ENCODE measurements at regions not wholly inside any gene's neighbourhood (a gene's known extent, or its start where the extent isn't known, plus 50 kb on each side); places are given as distances from the start of the nearest gene placed in this dataset.

GRCh38 chr5:174307656-174308271 is 262.3 kb downstream of the NSG2 start:
- H3K36me3 ChIP-seq (ENCODE audit: control insufficient read depth, insufficient read depth, low read length), result no peaks in the 10 kb centered on the region
- no peak overlapping the region for H3K27ac ChIP-seq (ENCODE audit: low read depth, low read length)
- Mint-ChIP-seq H3K36me3 (ENCODE audit: low read depth) (no peaks in the 10 kb centered on the region), H3K4me1 (peaks cover 14% of the 10 kb centered on the region), H3K4me3 (no peak overlapping the region), H3K27me3 (ENCODE audit: insufficient read depth) (peaks cover 11% of the 10 kb centered on the region), H3K9me3 (no peaks in the 10 kb centered on the region), H3K27ac (no peak overlapping the region)
- no peak overlapping the region for H3K4me3 ChIP-seq (ENCODE audit: low read length)
- peaks cover 5% of the 10 kb centered on the region for H3K4me1 ChIP-seq (ENCODE audit: control insufficient read depth, insufficient read depth, low read length)
- peak; percentile 30 for DNase-seq
- H3K9me3 ChIP-seq (ENCODE audit: control insufficient read depth, low read length), result no peaks in the 10 kb centered on the region
- peaks cover 16% of the 10 kb centered on the region for H3K27me3 ChIP-seq (ENCODE audit: control insufficient read depth, insufficient read depth, low read length, poor library complexity, severe bottlenecking)
- no peak overlapping the region for H3K9ac ChIP-seq (ENCODE audit: extremely low read depth, low read length, poor library complexity, severe bottlenecking)
- WGBS, 2 experiments (ENCODE audit: insufficient coverage in 1 of 2, insufficient read length in 1 of 2), result 90% methylated on average over 3 to 12 of the region's 12 CpGs
- TF ChIP-seq CTCF (conservative IDR thresholded peaks at IDR 0.05), result no peak

- Histone ChIP-seq H3K27ac (ENCODE audit: low read depth, low read length) (no peak overlapping the region), H3K36me3 (ENCODE audit: control insufficient read depth, insufficient read depth, low read length) (no peaks in the 10 kb centered on the region), H3K9me3 (ENCODE audit: control insufficient read depth, low read length) (no peaks in the 10 kb centered on the region), H3K4me1 (ENCODE audit: control insufficient read depth, insufficient read depth, low read length) (no peaks in the 10 kb centered on the region), H3K27me3 (ENCODE audit: control insufficient read depth, insufficient read depth, low read length, poor library complexity, severe bottlenecking) (peaks cover 27% of the 10 kb centered on the region), H3K4me3 (ENCODE audit: low read length) (no peak overlapping the region), H3K9ac (ENCODE audit: extremely low read depth, low read length, poor library complexity, severe bottlenecking) (no peak overlapping the region)
- DNase-seq, result peak; percentile 40
- no peak overlapping the region for H3K27ac Mint-ChIP-seq
- TF ChIP-seq CTCF (conservative IDR thresholded peaks at IDR 0.05), result no peak
- H3K27me3 Mint-ChIP-seq (ENCODE audit: insufficient read depth), result peaks cover 26% of the 10 kb centered on the region
- no peaks in the 10 kb centered on the region for H3K9me3 Mint-ChIP-seq
- H3K36me3 Mint-ChIP-seq (ENCODE audit: low read depth), result no peaks in the 10 kb centered on the region
- 91 to 92% methylated on average over 9 to 14 of the region's 14 CpGs for WGBS, 2 experiments (ENCODE audit: insufficient coverage in 1 of 2, insufficient read length in 1 of 2)
- no peak overlapping the region for H3K4me3 Mint-ChIP-seq
- peaks cover 6% of the 10 kb centered on the region for H3K4me1 Mint-ChIP-seq
These were observed 263.8 kb downstream of the NSG2 start for GRCh38 chr5:174309131-174309795.

GRCh38 chr5:174310243-174310642 is 264.7 kb downstream of the NSG2 start:
- Histone ChIP-seq H3K27ac (ENCODE audit: low read depth, low read length) (no peak overlapping the region), H3K9ac (ENCODE audit: extremely low read depth, low read length, poor library complexity, severe bottlenecking) (no peak overlapping the region), H3K4me3 (ENCODE audit: low read length) (no peak overlapping the region), H3K27me3 (ENCODE audit: control insufficient read depth, insufficient read depth, low read length, poor library complexity, severe bottlenecking) (peaks cover 27% of the 10 kb centered on the region), H3K36me3 (ENCODE audit: control insufficient read depth, insufficient read depth, low read length) (no peaks in the 10 kb centered on the region), H3K9me3 (ENCODE audit: control insufficient read depth, low read length) (no peaks in the 10 kb centered on the region), H3K4me1 (ENCODE audit: control insufficient read depth, insufficient read depth, low read length) (no peaks in the 10 kb centered on the region)
- H3K36me3 Mint-ChIP-seq (ENCODE audit: low read depth), result no peaks in the 10 kb centered on the region
- peak; percentile 26 for DNase-seq
- no peak for TF ChIP-seq CTCF (conservative IDR thresholded peaks at IDR 0.05)
- 93 to 96% methylated on average over 6 to 9 of the region's 10 CpGs for WGBS, 2 experiments (ENCODE audit: insufficient coverage in 1 of 2, insufficient read length in 1 of 2)
- H3K27ac Mint-ChIP-seq, result no peak overlapping the region
- H3K4me3 Mint-ChIP-seq, result no peak overlapping the region
- peaks cover 29% of the 10 kb centered on the region for H3K27me3 Mint-ChIP-seq (ENCODE audit: insufficient read depth)
- H3K9me3 Mint-ChIP-seq, result no peaks in the 10 kb centered on the region
- peaks cover 6% of the 10 kb centered on the region for H3K4me1 Mint-ChIP-seq

All from endodermal cell (in vitro differentiated cells).